Kidney (tissue), 13 donors: ENCODE measurements at regions not wholly inside any gene's neighbourhood (a gene's known extent, or its start where the extent isn't known, plus 50 kb on each side); places are given as distances from the start of the nearest gene placed in this dataset.

Experiments
- DNase-seq, 5 donors: peaks; one replicate each; pipeline ENCODE4 v3.0.0-alpha.2; 2013 to 2020
- FAIRE-seq: peaks from 2 replicates; lab custom pipeline; 2012; peaks lifted over from hg19 to GRCh38; lab: Jason Lieb, UNC
- H3K27ac ChIP-seq, 2 donors: one replicate each; pipeline ENCODE4 v1.7.0; 2013; ENCODE audit warnings: low read depth in 2 of 2, low read length in 2 of 2, inconsistent platforms in 1 of 2
- H3K27me3 ChIP-seq: one replicate; pipeline ENCODE4 v1.7.1; 2013; ENCODE audit warnings: low read length, inconsistent platforms; ENCODE audit not compliant: control insufficient read depth, insufficient read depth
- H3K36me3 ChIP-seq, 3 donors: one replicate each; pipeline versions ENCODE4 v1.7.0 to v1.7.1; 2013; ENCODE audit warnings: low read length in 3 of 3, control low read depth in 1 of 3, inconsistent platforms in 1 of 3; ENCODE audit not compliant: insufficient read depth in 3 of 3, control insufficient read depth in 2 of 3
- H3K4me1 ChIP-seq, 3 donors: one replicate each; pipeline versions ENCODE4 v1.7.0 to v1.7.1; 2013; ENCODE audit warnings: low read length in 3 of 3, inconsistent platforms in 1 of 3, low read depth in 1 of 3; ENCODE audit not compliant: control insufficient read depth in 2 of 3, insufficient read depth in 2 of 3
- H3K4me3 ChIP-seq, 3 donors: one replicate each; pipeline versions ENCODE4 v1.7.0 to v1.8.1; 2013; ENCODE audit warnings: low read length in 3 of 3, control low read depth in 1 of 3, inconsistent platforms in 1 of 3
- H3K9ac ChIP-seq, 3 donors: one replicate each; pipeline versions ENCODE4 v1.7.0 to v1.7.1; 2013; ENCODE audit warnings: low read length in 3 of 3, control low read depth in 1 of 3, inconsistent platforms in 1 of 3
- H3K9me3 ChIP-seq, 3 donors: one replicate each; pipeline versions ENCODE4 v1.7.0 to v1.7.1; 2013; ENCODE audit warnings: low read length in 3 of 3, control low read depth in 1 of 3, inconsistent platforms in 1 of 3; ENCODE audit not compliant: control insufficient read depth in 2 of 3, insufficient read depth in 1 of 3
- intact Hi-C: fragments of 100-400 bp; cut with DNase I; formaldehyde crosslinking; loops from one replicate; pipeline ENCODE4 v1.11.1; 2022
- TF ChIP-seq, protein P1 (sequence below): IDR thresholded peaks from 3 replicates; pipeline ENCODE4 v1.5.1; 2012; ENCODE audit warnings: mild to moderate bottlenecking, moderate library complexity, borderline replicate concordance; ENCODE audit not compliant: insufficient read depth; ENCODE audit errors: extremely low read depth
- donor health status: control.
- donor health status: control.
- donor health status: control.
- donor health status: control.
- donor health status: control.
- donor health status: DM: yes; HTN: yes; CAD: no.
- donor health status: Normal renal cell carcinoma (clear cell type).

DNA sequence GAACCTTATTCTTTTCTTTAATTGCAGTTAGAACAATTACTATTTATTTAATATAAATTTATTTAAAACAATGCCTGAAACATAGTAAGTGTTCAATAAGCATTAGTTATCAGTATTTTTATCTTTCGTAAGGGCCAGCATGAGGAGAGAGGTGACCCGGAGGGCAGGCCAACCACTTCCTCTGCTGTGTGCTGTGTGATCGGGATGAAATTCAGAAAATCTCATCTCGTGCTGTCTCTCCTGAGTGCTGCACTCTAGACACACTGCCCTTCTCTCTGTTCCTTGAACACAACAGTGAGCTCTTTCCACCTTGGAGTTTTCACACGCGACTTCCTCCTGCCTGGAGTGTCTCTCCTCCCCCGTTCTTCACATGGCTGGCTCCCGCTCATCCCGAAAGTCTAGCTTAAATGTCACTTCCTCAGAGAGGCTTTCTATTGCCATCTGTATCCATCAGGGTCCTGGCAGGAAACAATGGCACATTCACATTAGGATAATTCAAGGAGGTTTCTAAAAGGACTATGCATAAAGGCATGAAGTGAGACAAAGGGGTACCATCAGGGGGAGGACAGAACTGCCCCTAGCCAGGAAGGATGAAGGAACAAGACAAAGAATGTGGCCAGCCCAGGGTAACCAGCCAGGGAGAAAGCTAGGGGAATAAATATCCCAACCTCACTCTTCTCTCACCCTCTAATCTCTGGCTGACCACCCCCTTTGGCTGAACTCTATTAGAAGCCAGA is 142.6 kb upstream of the GJB5 start:
- no peaks in the 10 kb centered on the region for H3K4me1 ChIP-seq
- intact Hi-C loops = no loop called here
- DNase-seq (peak in 4 of 5 donors; percentile 33 to 70 (median 55)), FAIRE-seq (no peak)
- H3K27me3 ChIP-seq = no peaks in the 10 kb centered on the region
- H3K9ac ChIP-seq = no peak overlapping the region
- TF ChIP-seq, protein P1, sequence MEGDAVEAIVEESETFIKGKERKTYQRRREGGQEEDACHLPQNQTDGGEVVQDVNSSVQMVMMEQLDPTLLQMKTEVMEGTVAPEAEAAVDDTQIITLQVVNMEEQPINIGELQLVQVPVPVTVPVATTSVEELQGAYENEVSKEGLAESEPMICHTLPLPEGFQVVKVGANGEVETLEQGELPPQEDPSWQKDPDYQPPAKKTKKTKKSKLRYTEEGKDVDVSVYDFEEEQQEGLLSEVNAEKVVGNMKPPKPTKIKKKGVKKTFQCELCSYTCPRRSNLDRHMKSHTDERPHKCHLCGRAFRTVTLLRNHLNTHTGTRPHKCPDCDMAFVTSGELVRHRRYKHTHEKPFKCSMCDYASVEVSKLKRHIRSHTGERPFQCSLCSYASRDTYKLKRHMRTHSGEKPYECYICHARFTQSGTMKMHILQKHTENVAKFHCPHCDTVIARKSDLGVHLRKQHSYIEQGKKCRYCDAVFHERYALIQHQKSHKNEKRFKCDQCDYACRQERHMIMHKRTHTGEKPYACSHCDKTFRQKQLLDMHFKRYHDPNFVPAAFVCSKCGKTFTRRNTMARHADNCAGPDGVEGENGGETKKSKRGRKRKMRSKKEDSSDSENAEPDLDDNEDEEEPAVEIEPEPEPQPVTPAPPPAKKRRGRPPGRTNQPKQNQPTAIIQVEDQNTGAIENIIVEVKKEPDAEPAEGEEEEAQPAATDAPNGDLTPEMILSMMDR = no peak
- no peak overlapping the region for H3K4me3 ChIP-seq
- H3K9me3 ChIP-seq = no peaks in the 10 kb centered on the region
- no peak overlapping the region for H3K27ac ChIP-seq
- H3K36me3 ChIP-seq = no peaks in the 10 kb centered on the region

DNA sequence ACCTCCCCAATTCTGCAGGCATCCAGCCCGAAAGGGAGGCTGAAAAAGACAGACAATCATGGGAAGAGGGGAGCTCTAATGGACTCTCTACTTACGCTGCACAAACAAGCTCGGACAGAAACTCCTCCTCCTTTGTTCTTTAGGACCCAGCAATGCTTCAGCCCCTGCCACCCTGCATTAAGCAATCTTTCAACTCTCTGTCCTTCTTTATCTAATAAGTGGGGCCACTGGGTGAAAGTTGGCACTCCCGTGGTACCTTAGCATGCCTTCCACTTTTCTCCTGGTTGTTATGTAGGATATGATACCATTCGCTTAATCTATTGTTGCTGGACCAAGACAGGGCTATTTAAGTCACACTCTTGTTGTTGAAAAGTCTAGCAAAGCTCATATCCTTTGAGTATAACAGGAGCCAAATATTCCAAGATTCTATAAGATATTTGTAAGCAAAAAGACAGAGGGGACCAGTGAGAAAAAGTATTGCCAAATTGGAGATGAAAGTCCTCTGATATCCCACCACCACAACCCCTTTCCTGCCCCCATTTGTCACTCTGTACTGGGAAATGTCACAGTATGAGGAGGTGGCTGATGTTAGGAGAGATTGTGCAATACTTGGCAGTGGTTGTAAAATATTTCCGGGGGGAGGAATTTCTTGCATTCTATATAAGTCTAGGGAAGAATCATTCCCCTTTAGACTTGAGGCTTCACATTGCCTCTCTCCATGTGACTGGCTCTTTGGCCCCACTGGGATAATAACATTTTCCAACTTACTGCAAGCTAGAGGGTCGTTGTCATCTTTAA is 137.3 kb upstream of the GJB5 start:
- H3K27me3 ChIP-seq = no peaks in the 10 kb centered on the region
- H3K9me3 ChIP-seq = no peaks in the 10 kb centered on the region
- H3K27ac ChIP-seq = no peak overlapping the region
- H3K4me1 ChIP-seq = no peaks in the 10 kb centered on the region
- DNase-seq (no peak), FAIRE-seq (no peak)
- no peak overlapping the region for H3K9ac ChIP-seq
- no peaks in the 10 kb centered on the region for H3K36me3 ChIP-seq
- intact Hi-C loops = no loop called here
- H3K4me3 ChIP-seq = no peak overlapping the region
- TF ChIP-seq, protein P1 = no peak

DNA sequence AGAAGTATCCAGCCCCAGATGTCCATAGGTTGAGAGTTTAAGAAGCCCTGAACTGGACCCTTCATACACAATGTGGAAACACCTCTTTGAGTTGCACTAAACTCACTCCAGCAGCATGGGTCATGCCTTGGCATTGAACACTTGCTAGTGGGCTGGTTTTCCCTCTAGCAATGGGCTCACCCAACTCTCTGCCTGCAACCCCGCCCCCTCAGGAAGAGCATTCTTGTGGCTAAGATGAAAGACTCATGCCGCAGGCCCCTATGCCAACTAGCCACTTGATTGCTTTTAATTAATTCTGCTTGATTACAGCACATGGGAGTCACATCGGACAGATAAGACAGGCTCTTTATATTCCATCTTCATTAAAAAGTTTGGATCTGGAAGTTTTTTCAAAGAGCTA is 136.5 kb upstream of the GJB5 start:
- no peak for FAIRE-seq
- TF ChIP-seq, protein P1 = no peak

More for the DNA sequence above, 136.5 kb upstream of the GJB5 start:
- Histone ChIP-seq H3K9ac (no peak overlapping the region), H3K27me3 (no peaks in the 10 kb centered on the region), H3K27ac (no peak overlapping the region), H3K36me3 (no peaks in the 10 kb centered on the region), H3K9me3 (no peaks in the 10 kb centered on the region), H3K4me1 (no peaks in the 10 kb centered on the region), H3K4me3 (no peak overlapping the region)
- intact Hi-C loops = no loop called here
- no peak for DNase-seq
